ENCODE measurements at regions not wholly inside any gene's neighbourhood (a gene's known extent, or its start where the extent isn't known, plus 50 kb on each side); places are given as distances from the start of the nearest gene placed in this dataset.

- TF ChIP-seq POLR2AphosphoS5 (IDR thresholded peaks at IDR 0.05) (no peak), EP300 (IDR thresholded peaks at IDR 0.05) (no peak), CTCF (IDR thresholded peaks at IDR 0.05) (no peak)
Observed at GRCh38 chr14:28603606-28604005, 163.0 kb upstream of the FOXG1 start.

Measured in gastroesophageal sphincter (tissue), 3 donors.